Activated B cell treated with CpG ODN at 0.5 μM for 24 hours (primary cell): ENCODE measurements at regions not wholly inside any gene's neighbourhood (a gene's known extent, or its start where the extent isn't known, plus 50 kb on each side); places are given as distances from the start of the nearest gene placed in this dataset.
"Not testable (repeated sequence)": the region's sequence is repeated elsewhere in the genome, so short reads cannot be mapped to it uniquely, and the experiment has no call there.

ENCODE experiments used
- ATAC-seq: fragments of 200-7000 bp; cut with Tn5 transposase; one replicate; pipeline ENCODE4 v1.10.0; 2021; ENCODE audit warnings: low read depth, mild to moderate bottlenecking, moderate library complexity
- CTCF ChIA-PET: fragments of 350-600 bp; sonication (Branson Sonifier 250); formaldehyde crosslinking; loops from one replicate; lab custom pipeline; 2021; ENCODE audit warnings: antibody characterized with exemption; lab: Charles Lee
- POLR2A ChIA-PET: fragments of 350-600 bp; sonication (Branson Sonifier 250); formaldehyde crosslinking; loops from one replicate; lab custom pipeline; 2021; ENCODE audit warnings: antibody characterized with exemption; lab: Charles Lee
- DNase-seq: peaks from one replicate; pipeline ENCODE4 v3.0.0; 2022
- H3K27ac Mint-ChIP-seq: one replicate; pipeline ENCODE4 v1.8.0; 2020; ENCODE audit warnings: mixed read lengths
- H3K27me3 Mint-ChIP-seq: one replicate; pipeline ENCODE4 v1.8.0; 2021; ENCODE audit warnings: mixed read lengths
- H3K36me3 Mint-ChIP-seq: one replicate; pipeline ENCODE4 v1.8.0; 2021; ENCODE audit warnings: low read depth, mixed read lengths
- H3K4me1 Mint-ChIP-seq: one replicate; pipeline ENCODE4 v1.8.0; 2021; ENCODE audit warnings: mixed read lengths
- H3K4me3 Mint-ChIP-seq: one replicate; pipeline ENCODE4 v1.8.0; 2020; ENCODE audit warnings: mild to moderate bottlenecking, mixed read lengths
- H3K9me3 Mint-ChIP-seq: one replicate; pipeline ENCODE4 v1.8.0; 2020; ENCODE audit warnings: mixed read lengths
- intact Hi-C: fragments of 100-400 bp; cut with micrococcal nuclease; formaldehyde crosslinking; loops from one replicate; pipeline ENCODE4 v1.15.1; 2024
- TF ChIP-seq, protein P1 (sequence below): fragments of 200-600 bp; IDR thresholded peaks from one replicate; pipeline ENCODE4 v1.8.0; 2022; ENCODE audit warnings: antibody characterized with exemption, mild to moderate bottlenecking

DNA sequence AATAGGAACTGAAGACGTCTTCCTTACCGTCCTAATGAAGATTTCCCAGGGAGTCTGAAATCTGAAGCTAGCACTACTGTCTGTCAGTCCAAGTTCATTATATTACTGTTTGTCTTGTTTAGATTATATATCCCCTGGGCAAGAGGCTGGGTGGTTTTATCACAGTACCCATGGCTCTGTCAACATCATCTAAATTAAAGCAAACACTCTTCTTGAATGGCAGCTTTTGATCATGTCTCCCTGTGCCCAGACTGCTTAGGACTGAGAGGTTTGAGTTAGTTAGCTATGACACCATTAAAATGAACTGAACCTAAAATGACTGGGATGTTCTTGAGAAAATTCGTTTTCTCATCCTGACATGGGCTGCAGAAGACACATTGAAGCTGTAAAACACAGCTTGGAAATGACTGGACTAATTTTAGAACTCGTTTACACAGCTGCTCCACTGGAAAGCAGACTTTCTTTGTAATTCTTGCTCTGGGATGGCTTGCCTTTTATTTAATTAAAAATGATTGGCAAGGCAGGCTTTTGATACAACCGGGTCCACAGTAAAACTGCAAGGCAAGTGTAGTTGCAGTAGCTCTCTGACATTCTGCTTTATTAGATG, 243.5 kb downstream of the MFSD1 start:
- Mint-ChIP-seq H3K27ac (no peak overlapping the region), H3K9me3 (no peaks in the 10 kb centered on the region), H3K4me1 (no peaks in the 10 kb centered on the region), H3K4me3 (no peak overlapping the region), H3K36me3 (no peaks in the 10 kb centered on the region), H3K27me3 (no peaks in the 10 kb centered on the region)
- TF ChIP-seq, protein P1, sequence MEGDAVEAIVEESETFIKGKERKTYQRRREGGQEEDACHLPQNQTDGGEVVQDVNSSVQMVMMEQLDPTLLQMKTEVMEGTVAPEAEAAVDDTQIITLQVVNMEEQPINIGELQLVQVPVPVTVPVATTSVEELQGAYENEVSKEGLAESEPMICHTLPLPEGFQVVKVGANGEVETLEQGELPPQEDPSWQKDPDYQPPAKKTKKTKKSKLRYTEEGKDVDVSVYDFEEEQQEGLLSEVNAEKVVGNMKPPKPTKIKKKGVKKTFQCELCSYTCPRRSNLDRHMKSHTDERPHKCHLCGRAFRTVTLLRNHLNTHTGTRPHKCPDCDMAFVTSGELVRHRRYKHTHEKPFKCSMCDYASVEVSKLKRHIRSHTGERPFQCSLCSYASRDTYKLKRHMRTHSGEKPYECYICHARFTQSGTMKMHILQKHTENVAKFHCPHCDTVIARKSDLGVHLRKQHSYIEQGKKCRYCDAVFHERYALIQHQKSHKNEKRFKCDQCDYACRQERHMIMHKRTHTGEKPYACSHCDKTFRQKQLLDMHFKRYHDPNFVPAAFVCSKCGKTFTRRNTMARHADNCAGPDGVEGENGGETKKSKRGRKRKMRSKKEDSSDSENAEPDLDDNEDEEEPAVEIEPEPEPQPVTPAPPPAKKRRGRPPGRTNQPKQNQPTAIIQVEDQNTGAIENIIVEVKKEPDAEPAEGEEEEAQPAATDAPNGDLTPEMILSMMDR = no peak
- intact Hi-C loops = no loop called here
- POLR2A ChIA-PET = no interaction called here
- no peak for ATAC-seq
- CTCF ChIA-PET = no interaction called here
- no peak for DNase-seq

DNA sequence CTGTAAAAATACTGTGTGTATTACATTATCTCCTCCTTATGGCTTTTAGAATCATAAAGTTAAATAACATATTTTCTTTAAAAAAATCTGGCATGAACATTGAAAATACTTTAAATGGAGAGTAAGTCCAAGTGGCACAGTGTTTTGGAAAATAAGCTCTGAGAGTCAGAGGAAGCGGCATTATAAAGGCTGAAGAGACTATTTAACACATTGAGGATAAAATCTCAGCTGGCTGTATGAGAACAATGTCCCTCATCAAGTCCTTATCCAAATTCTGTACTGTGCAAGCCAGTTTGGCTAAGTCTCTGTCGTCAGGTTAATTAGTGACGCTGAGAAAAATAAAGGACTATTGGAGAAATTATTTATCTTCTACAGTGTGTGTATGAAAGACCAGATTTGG, 245.5 kb downstream of the MFSD1 start:
- TF ChIP-seq, protein P1 = no peak
- ChIA-PET POLR2A (no interaction called here), CTCF (no interaction called here)
- ATAC-seq = no peak
- no peak for DNase-seq
- Mint-ChIP-seq H3K27me3 (no peaks in the 10 kb centered on the region), H3K4me3 (no peak overlapping the region), H3K9me3 (no peaks in the 10 kb centered on the region), H3K36me3 (no peaks in the 10 kb centered on the region), H3K27ac (no peak overlapping the region), H3K4me1 (no peaks in the 10 kb centered on the region)
- intact Hi-C loops = no loop called here

DNA sequence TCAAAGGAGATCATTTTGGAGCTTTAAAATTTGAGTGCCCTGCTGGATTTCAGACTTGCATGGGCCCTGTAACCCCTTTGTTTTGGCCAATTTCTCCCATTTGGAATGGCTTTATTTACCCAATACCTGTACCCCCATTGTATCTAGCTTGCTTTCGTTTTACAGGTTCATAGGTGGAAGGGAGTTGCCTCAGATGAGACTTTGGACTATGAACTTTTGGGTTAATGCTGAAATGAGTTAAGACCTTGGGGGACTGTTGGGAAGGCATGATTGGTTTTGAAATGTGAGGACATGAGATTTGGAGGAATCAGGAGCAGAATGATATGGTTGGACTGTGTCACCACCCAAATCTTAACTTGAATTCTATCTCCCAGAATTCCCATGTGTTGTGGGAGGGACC, 250.6 kb downstream of the MFSD1 start:
- intact Hi-C loops, H3K9me3 Mint-ChIP-seq, POLR2A ChIA-PET: not testable (repeated sequence)

DNA sequence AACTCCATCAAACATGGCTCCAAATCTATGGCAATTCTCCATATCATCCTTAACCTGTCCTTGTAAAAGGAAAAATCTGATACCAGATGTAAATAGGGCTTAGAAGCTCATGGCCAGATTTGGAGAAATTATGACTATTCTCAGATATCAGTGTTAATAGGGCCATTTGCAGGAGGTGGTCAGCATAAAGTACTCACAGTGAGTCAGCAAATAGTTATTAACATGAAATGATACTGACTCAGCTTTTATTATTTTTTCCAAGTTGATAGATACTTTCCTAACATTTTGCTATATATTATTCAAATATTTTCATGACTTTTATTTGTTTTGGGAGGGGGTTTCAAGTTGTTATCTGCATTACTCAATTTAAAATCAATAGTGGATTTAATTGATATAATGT, 255.8 kb downstream of the MFSD1 start:
- ATAC-seq (no peak), DNase-seq (no peak)
- no peaks in the 10 kb centered on the region for H3K27me3 Mint-ChIP-seq
- TF ChIP-seq, protein P1 = no peak
- no peak overlapping the region for H3K4me3 Mint-ChIP-seq
- no peaks in the 10 kb centered on the region for H3K4me1 Mint-ChIP-seq
- no peak overlapping the region for H3K27ac Mint-ChIP-seq
- ChIA-PET CTCF (no interaction called here), POLR2A (no interaction called here)
- no peaks in the 10 kb centered on the region for H3K36me3 Mint-ChIP-seq
- intact Hi-C loops = no loop called here
- H3K9me3 Mint-ChIP-seq = peaks cover 6% of the 10 kb centered on the region

More for the DNA sequence above, 250.6 kb downstream of the MFSD1 start:
- ATAC-seq, H3K4me3 Mint-ChIP-seq, H3K27me3 Mint-ChIP-seq, H3K4me1 Mint-ChIP-seq, H3K36me3 Mint-ChIP-seq, H3K27ac Mint-ChIP-seq, CTCF ChIA-PET, DNase-seq: not testable (repeated sequence)

DNA sequence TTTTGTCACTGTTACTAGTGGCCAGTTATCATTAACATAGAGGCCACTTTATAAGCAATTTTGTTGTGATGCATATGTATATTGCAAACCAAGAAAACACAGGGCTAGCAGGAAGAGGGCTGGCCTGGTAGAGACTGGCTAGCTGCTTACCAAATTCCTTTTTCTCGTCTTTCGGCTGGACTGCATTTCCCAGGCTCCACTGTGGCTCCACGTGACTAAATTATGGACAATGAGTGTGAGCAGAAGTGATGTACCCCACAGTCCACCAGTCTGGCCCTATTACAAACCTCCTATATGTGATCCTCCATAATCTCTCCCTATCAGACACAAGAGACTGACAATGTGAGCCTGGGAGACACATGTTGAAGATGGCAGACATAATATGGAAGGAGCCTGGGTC, 257.0 kb downstream of the MFSD1 start:
- ChIA-PET POLR2A (no interaction called here), CTCF (no interaction called here)
- Mint-ChIP-seq H3K36me3 (no peaks in the 10 kb centered on the region), H3K27ac (no peak overlapping the region), H3K9me3 (peaks cover 2% of the 10 kb centered on the region), H3K4me3 (no peak overlapping the region), H3K27me3 (no peaks in the 10 kb centered on the region), H3K4me1 (no peaks in the 10 kb centered on the region)
- ATAC-seq (no peak), DNase-seq (no peak)
- intact Hi-C loops = no loop called here
- TF ChIP-seq, protein P1 = no peak

DNA sequence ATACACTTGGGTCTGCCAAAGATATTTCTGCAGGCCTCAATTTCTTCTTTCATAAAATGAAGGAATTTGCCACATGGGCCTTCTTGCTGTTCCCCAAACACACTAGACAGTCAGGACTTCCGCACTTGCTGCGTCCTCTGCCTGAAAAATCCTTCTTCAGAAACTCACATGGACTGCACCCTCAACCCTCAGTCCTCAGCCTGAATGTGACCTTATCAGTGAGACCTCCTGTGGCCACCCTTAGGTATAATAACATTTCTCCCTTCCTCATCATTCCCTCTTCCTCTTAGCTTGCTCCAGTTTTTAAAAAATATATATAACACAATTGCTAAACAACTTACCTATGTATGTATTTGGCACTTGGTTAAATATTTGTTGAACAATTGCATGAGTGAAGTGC, 257.5 kb downstream of the MFSD1 start:
- Mint-ChIP-seq H3K4me1 (no peaks in the 10 kb centered on the region), H3K9me3 (peaks cover 2% of the 10 kb centered on the region), H3K36me3 (no peaks in the 10 kb centered on the region), H3K27me3 (no peaks in the 10 kb centered on the region), H3K4me3 (no peak overlapping the region), H3K27ac (no peak overlapping the region)
- TF ChIP-seq, protein P1 = no peak
- POLR2A ChIA-PET = no interaction called here
- DNase-seq (no peak), ATAC-seq (no peak)
- CTCF ChIA-PET = no interaction called here
- intact Hi-C loops = no loop called here
